Astrocyte (in vitro differentiated cells and primary cell): ENCODE measurements at regions not wholly inside any gene's neighbourhood (a gene's known extent, or its start where the extent isn't known, plus 50 kb on each side); places are given as distances from the start of the nearest gene placed in this dataset.

Source experiments
- DNase-seq: peaks from one replicate; pipeline ENCODE4 v3.0.0-alpha.2; 2010; ENCODE audit warnings: low read depth
- FAIRE-seq: peaks from 2 replicates; lab custom pipeline; 2011; peaks lifted over from hg19 to GRCh38; lab: Jason Lieb, UNC
- H2AFZ ChIP-seq: 2 replicates; pipeline ENCODE4 v1.6.0; 2012; ENCODE audit warnings: low read depth, low read length, inconsistent platforms
- H3K27ac ChIP-seq: 2 replicates; pipeline ENCODE4 v1.5.1; 2011; ENCODE audit warnings: low read depth, low read length, inconsistent platforms
- H3K27me3 ChIP-seq: 2 replicates; pipeline ENCODE4 v1.6.0; 2011; ENCODE audit warnings: low read length, inconsistent platforms; ENCODE audit not compliant: insufficient read depth
- H3K36me3 ChIP-seq: 2 replicates; pipeline ENCODE4 v1.5.1; 2011; ENCODE audit warnings: low read length, inconsistent platforms; ENCODE audit not compliant: insufficient read depth
- H3K4me1 ChIP-seq: 2 replicates; pipeline ENCODE4 v1.5.1; 2011; ENCODE audit warnings: low read length, inconsistent platforms; ENCODE audit not compliant: insufficient read depth
- H3K4me2 ChIP-seq: 2 replicates; pipeline ENCODE4 v1.6.0; 2012; ENCODE audit warnings: low read length, inconsistent platforms
- H3K4me3 ChIP-seq: 2 replicates; pipeline ENCODE4 v1.5.1; 2011; ENCODE audit warnings: low read depth, mild to moderate bottlenecking, low read length, inconsistent platforms; ENCODE audit not compliant: insufficient read depth
- H3K79me2 ChIP-seq: 2 replicates; pipeline ENCODE4 v1.6.0; 2012; ENCODE audit warnings: mild to moderate bottlenecking, low read length, inconsistent platforms; ENCODE audit not compliant: insufficient read depth
- H3K9ac ChIP-seq: 2 replicates; pipeline ENCODE4 v1.6.0; 2012; ENCODE audit warnings: mild to moderate bottlenecking, low read length, inconsistent platforms
- H3K9me3 ChIP-seq: 2 replicates; pipeline ENCODE4 v1.5.1; 2012; ENCODE audit warnings: low read depth, mild to moderate bottlenecking, low read length, inconsistent platforms; ENCODE audit not compliant: insufficient read depth
- H4K20me1 ChIP-seq: 2 replicates; pipeline ENCODE4 v1.6.0; 2012; ENCODE audit warnings: low read length, inconsistent platforms; ENCODE audit not compliant: insufficient read depth
- H3K27ac Mint-ChIP-seq: one replicate; pipeline ENCODE4 v1.8.0; 2021; ENCODE audit warnings: mild to moderate bottlenecking, mixed read lengths; ENCODE audit not compliant: unreplicated experiment
- H3K27me3 Mint-ChIP-seq: one replicate; pipeline ENCODE4 v1.8.0; 2021; ENCODE audit warnings: low read depth, mixed read lengths; ENCODE audit not compliant: unreplicated experiment
- H3K36me3 Mint-ChIP-seq: one replicate; pipeline ENCODE4 v1.8.0; 2021; ENCODE audit warnings: low read depth, mixed read lengths; ENCODE audit not compliant: unreplicated experiment
- H3K4me1 Mint-ChIP-seq: one replicate; pipeline ENCODE4 v1.8.0; 2021; ENCODE audit warnings: low read depth, mixed read lengths; ENCODE audit not compliant: unreplicated experiment
- H3K4me3 Mint-ChIP-seq: one replicate; pipeline ENCODE4 v1.8.0; 2021; ENCODE audit warnings: mild to moderate bottlenecking, moderate library complexity, mixed read lengths; ENCODE audit not compliant: unreplicated experiment
- H3K9me3 Mint-ChIP-seq: one replicate; pipeline ENCODE4 v1.8.0; 2021; ENCODE audit warnings: mild to moderate bottlenecking, mixed read lengths; ENCODE audit not compliant: unreplicated experiment
- EZH2 ChIP-seq: IDR thresholded peaks from 2 replicates; pipeline ENCODE4 v1.6.1; 2012; ENCODE audit warnings: mild to moderate bottlenecking, low read length, inconsistent platforms; ENCODE audit not compliant: insufficient read depth
- TF ChIP-seq, protein P1 (sequence below): IDR thresholded peaks from 2 replicates; pipeline ENCODE4 v1.5.1; 2011; ENCODE audit warnings: low read depth, mild to moderate bottlenecking, inconsistent platforms, low read length, moderate library complexity; ENCODE audit not compliant: insufficient read depth

GRCh38 chr5:163846512-163846911, 341.1 kb downstream of the MAT2B start:
- H3K9me3 Mint-ChIP-seq, result peaks cover 3% of the 10 kb centered on the region
- Histone ChIP-seq H3K9ac (no peak overlapping the region), H3K9me3 (peaks cover 3% of the 10 kb centered on the region), H3K27ac (no peak overlapping the region), H3K4me2 (no peak overlapping the region), H3K79me2 (no peaks in the 10 kb centered on the region), H3K36me3 (no peaks in the 10 kb centered on the region), H4K20me1 (no peaks in the 10 kb centered on the region), H3K27me3 (no peaks in the 10 kb centered on the region), H3K4me1 (no peaks in the 10 kb centered on the region), H3K4me3 (no peak overlapping the region), H2AFZ (no peak overlapping the region)
- peak; percentile 44 for DNase-seq
- TF ChIP-seq, protein P1, sequence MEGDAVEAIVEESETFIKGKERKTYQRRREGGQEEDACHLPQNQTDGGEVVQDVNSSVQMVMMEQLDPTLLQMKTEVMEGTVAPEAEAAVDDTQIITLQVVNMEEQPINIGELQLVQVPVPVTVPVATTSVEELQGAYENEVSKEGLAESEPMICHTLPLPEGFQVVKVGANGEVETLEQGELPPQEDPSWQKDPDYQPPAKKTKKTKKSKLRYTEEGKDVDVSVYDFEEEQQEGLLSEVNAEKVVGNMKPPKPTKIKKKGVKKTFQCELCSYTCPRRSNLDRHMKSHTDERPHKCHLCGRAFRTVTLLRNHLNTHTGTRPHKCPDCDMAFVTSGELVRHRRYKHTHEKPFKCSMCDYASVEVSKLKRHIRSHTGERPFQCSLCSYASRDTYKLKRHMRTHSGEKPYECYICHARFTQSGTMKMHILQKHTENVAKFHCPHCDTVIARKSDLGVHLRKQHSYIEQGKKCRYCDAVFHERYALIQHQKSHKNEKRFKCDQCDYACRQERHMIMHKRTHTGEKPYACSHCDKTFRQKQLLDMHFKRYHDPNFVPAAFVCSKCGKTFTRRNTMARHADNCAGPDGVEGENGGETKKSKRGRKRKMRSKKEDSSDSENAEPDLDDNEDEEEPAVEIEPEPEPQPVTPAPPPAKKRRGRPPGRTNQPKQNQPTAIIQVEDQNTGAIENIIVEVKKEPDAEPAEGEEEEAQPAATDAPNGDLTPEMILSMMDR, result no peak
- TF ChIP-seq EZH2, result no peak
- no peak overlapping the region for H3K4me3 Mint-ChIP-seq
- H3K36me3 Mint-ChIP-seq, result no peaks in the 10 kb centered on the region
- no peak for FAIRE-seq
- H3K4me1 Mint-ChIP-seq, result no peaks in the 10 kb centered on the region
- no peak overlapping the region for H3K27ac Mint-ChIP-seq
- no peaks in the 10 kb centered on the region for H3K27me3 Mint-ChIP-seq

- Mint-ChIP-seq H3K27me3 (no peaks in the 10 kb centered on the region), H3K36me3 (no peaks in the 10 kb centered on the region), H3K4me1 (no peaks in the 10 kb centered on the region), H3K27ac (no peak overlapping the region), H3K9me3 (peaks cover 36% of the 10 kb centered on the region), H3K4me3 (no peak overlapping the region)
- Histone ChIP-seq H3K27ac (no peak overlapping the region), H3K4me2 (no peak overlapping the region), H3K4me3 (no peak overlapping the region), H2AFZ (no peak overlapping the region), H3K9ac (no peak overlapping the region), H3K9me3 (peaks cover 3% of the 10 kb centered on the region), H3K27me3 (no peaks in the 10 kb centered on the region), H3K79me2 (no peaks in the 10 kb centered on the region), H3K36me3 (no peaks in the 10 kb centered on the region), H4K20me1 (no peaks in the 10 kb centered on the region), H3K4me1 (no peaks in the 10 kb centered on the region)
- FAIRE-seq (no peak), DNase-seq (no peak)
- no peak for TF ChIP-seq EZH2
- TF ChIP-seq, protein P1, result no peak
These were observed 350.3 kb downstream of the MAT2B start for GRCh38 chr5:163855754-163856153.

DNA sequence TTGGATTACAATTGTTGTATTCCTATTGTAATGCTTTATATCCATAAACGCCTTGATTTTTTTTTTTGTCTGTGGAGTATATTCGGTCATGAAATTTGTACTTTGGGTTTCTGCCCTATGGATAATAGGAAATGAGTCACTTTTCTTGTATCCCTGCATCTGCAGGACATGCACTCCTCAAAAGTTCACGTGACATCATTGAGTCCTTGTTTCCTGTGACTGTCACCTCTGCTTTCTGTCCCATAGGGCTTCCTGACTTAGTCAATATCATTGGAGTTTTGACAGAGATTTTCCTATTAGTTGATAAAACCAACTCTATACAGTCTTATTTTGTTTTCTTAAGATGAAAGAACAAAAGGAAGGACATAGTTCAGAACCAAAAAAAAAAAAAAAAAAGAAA, 356.3 kb downstream of the MAT2B start:
- no peak for FAIRE-seq

More for the DNA sequence above, 356.3 kb downstream of the MAT2B start:
- H3K79me2 ChIP-seq, result no peaks in the 10 kb centered on the region
- no peaks in the 10 kb centered on the region for H4K20me1 ChIP-seq
- Mint-ChIP-seq H3K4me3 (no peak overlapping the region), H3K9me3 (peaks cover 15% of the 10 kb centered on the region), H3K4me1 (peaks cover 4% of the 10 kb centered on the region), H3K27me3 (no peaks in the 10 kb centered on the region), H3K36me3 (no peaks in the 10 kb centered on the region), H3K27ac (no peak overlapping the region)
- H3K9ac ChIP-seq, result no peak overlapping the region
- DNase-seq, result no peak
- no peaks in the 10 kb centered on the region for H3K27me3 ChIP-seq
- no peak overlapping the region for H2AFZ ChIP-seq
- no peak overlapping the region for H3K4me3 ChIP-seq
- H3K4me2 ChIP-seq, result no peak overlapping the region
- no peaks in the 10 kb centered on the region for H3K36me3 ChIP-seq
- no peaks in the 10 kb centered on the region for H3K9me3 ChIP-seq
- H3K27ac ChIP-seq, result no peak overlapping the region
- peaks cover 3% of the 10 kb centered on the region for H3K4me1 ChIP-seq
- no peak for TF ChIP-seq EZH2
- TF ChIP-seq, protein P1, result no peak
